ENCODE measurements at regions not wholly inside any gene's neighbourhood (a gene's known extent, or its start where the extent isn't known, plus 50 kb on each side); places are given as distances from the start of the nearest gene placed in this dataset.

DNA sequence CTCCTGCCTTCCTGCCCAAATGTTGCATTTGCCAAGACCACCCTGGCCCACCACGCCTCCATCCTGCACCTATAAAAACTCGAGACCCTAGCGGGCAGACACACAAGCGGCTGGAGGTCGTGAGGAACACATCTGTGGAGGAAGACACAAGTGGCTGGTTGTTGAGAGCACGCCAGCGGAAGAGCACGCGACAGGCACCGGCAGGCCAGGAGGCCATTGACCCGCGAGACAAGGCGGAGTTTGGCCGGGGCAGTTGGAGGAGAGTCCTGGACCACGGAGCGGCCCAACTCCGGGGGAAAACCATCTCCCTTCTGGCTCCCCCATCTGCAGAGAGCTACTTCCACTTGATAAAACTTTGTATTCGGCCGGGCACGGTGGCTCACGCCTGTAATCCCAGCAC is 115.2 kb upstream of the AGA start:
- no peaks in the 10 kb centered on the region for H4K20me1 ChIP-seq (ENCODE audit: insufficient read depth, low read length)
- no peaks in the 10 kb centered on the region for H3K27me3 ChIP-seq (replicated peaks; ENCODE audit: insufficient read depth, low read length)
- no peak overlapping the region for H2AFZ ChIP-seq (ENCODE audit: low read length)
- no peaks in the 10 kb centered on the region for H3K9me2 ChIP-seq (replicated peaks; ENCODE audit: insufficient read depth, low read length)
- no peaks in the 10 kb centered on the region for H3K36me3 ChIP-seq (replicated peaks; ENCODE audit: insufficient read depth, low read length)
- no peaks in the 10 kb centered on the region for H3K79me2 ChIP-seq (ENCODE audit: low read length)
- H3K9ac ChIP-seq (ENCODE audit: low read length) = no peak overlapping the region
- H3K4me2 ChIP-seq (ENCODE audit: low read depth, low read length) = no peak overlapping the region
- H3K27ac ChIP-seq (ENCODE audit: low read length) = no peak overlapping the region
- no peaks in the 10 kb centered on the region for H3K9me3 ChIP-seq (replicated peaks; ENCODE audit: insufficient read depth, low read length)
- no peaks in the 10 kb centered on the region for H3K4me1 ChIP-seq (ENCODE audit: low read length)
- H3K4me3 ChIP-seq (ENCODE audit: low read length) = no peak overlapping the region
- DNase-seq = no peak
- TF ChIP-seq, protein P1, sequence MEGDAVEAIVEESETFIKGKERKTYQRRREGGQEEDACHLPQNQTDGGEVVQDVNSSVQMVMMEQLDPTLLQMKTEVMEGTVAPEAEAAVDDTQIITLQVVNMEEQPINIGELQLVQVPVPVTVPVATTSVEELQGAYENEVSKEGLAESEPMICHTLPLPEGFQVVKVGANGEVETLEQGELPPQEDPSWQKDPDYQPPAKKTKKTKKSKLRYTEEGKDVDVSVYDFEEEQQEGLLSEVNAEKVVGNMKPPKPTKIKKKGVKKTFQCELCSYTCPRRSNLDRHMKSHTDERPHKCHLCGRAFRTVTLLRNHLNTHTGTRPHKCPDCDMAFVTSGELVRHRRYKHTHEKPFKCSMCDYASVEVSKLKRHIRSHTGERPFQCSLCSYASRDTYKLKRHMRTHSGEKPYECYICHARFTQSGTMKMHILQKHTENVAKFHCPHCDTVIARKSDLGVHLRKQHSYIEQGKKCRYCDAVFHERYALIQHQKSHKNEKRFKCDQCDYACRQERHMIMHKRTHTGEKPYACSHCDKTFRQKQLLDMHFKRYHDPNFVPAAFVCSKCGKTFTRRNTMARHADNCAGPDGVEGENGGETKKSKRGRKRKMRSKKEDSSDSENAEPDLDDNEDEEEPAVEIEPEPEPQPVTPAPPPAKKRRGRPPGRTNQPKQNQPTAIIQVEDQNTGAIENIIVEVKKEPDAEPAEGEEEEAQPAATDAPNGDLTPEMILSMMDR (IDR thresholded peaks at IDR 0.05; ENCODE audit: low read length) = no peak
- TF ChIP-seq EZH2 (optimal IDR thresholded peaks at IDR 0.05; ENCODE audit: low read depth, low read length) = no peak
- TF ChIP-seq EZH2phosphoT487 (IDR thresholded peaks at IDR 0.05; ENCODE audit: low read length) = no peak
- no peaks in the 10 kb centered on the region for H3F3A ChIP-seq (ENCODE audit: insufficient read depth, low read length)

DNA sequence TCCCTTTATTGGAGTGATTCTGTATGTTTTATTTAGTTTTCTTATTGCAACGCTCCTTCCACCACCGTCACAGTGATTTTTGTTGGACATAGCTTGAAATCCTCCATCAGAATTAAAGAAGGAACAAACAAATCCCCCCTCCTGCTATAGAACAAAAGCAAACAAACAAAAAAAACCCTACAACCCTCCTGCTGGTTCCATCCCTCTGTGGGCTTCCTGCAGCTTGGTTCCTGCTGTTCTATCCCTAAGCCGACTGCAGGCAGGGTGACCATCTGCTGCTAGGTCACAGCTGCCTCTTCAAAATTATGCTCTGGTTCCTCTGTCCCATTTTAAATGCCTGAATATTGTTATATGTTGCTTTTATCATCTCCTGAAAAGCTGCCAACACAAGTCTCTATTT is 116.8 kb upstream of the AGA start:
- no peaks in the 10 kb centered on the region for H3F3A ChIP-seq (ENCODE audit: insufficient read depth, low read length)
- no peak overlapping the region for H2AFZ ChIP-seq (ENCODE audit: low read length)
- H3K9ac ChIP-seq (ENCODE audit: low read length) = no peak overlapping the region
- no peaks in the 10 kb centered on the region for H3K4me1 ChIP-seq (ENCODE audit: low read length)
- no peak overlapping the region for H3K4me3 ChIP-seq (ENCODE audit: low read length)
- no peaks in the 10 kb centered on the region for H4K20me1 ChIP-seq (ENCODE audit: insufficient read depth, low read length)
- H3K27me3 ChIP-seq (replicated peaks; ENCODE audit: insufficient read depth, low read length) = no peaks in the 10 kb centered on the region
- H3K9me2 ChIP-seq (replicated peaks; ENCODE audit: insufficient read depth, low read length) = no peaks in the 10 kb centered on the region
- no peaks in the 10 kb centered on the region for H3K79me2 ChIP-seq (ENCODE audit: low read length)
- H3K9me3 ChIP-seq (replicated peaks; ENCODE audit: insufficient read depth, low read length) = no peaks in the 10 kb centered on the region
- TF ChIP-seq EZH2phosphoT487 (IDR thresholded peaks at IDR 0.05; ENCODE audit: low read length) (no peak), EZH2 (optimal IDR thresholded peaks at IDR 0.05; ENCODE audit: low read depth, low read length) (no peak)
- TF ChIP-seq, protein P1 (IDR thresholded peaks at IDR 0.05; ENCODE audit: low read length) = no peak
- H3K4me2 ChIP-seq (ENCODE audit: low read depth, low read length) = no peak overlapping the region
- no peak overlapping the region for H3K27ac ChIP-seq (ENCODE audit: low read length)
- H3K36me3 ChIP-seq (replicated peaks; ENCODE audit: insufficient read depth, low read length) = no peaks in the 10 kb centered on the region
- no peak for DNase-seq

- no peak overlapping the region for H3K27ac ChIP-seq (ENCODE audit: low read length)
- TF ChIP-seq, protein P1 (IDR thresholded peaks at IDR 0.05; ENCODE audit: low read length) = no peak
- no peak for TF ChIP-seq EZH2phosphoT487 (IDR thresholded peaks at IDR 0.05; ENCODE audit: low read length)
- no peak for TF ChIP-seq EZH2 (optimal IDR thresholded peaks at IDR 0.05; ENCODE audit: low read depth, low read length)
- no peaks in the 10 kb centered on the region for H3K4me1 ChIP-seq (ENCODE audit: low read length)
- H3K4me2 ChIP-seq (ENCODE audit: low read depth, low read length) = no peak overlapping the region
- no peaks in the 10 kb centered on the region for H3K36me3 ChIP-seq (replicated peaks; ENCODE audit: insufficient read depth, low read length)
- H3F3A ChIP-seq (ENCODE audit: insufficient read depth, low read length) = no peaks in the 10 kb centered on the region
- no peaks in the 10 kb centered on the region for H4K20me1 ChIP-seq (ENCODE audit: insufficient read depth, low read length)
- H3K9me2 ChIP-seq (replicated peaks; ENCODE audit: insufficient read depth, low read length) = no peaks in the 10 kb centered on the region
- H3K27me3 ChIP-seq (replicated peaks; ENCODE audit: insufficient read depth, low read length) = no peaks in the 10 kb centered on the region
- DNase-seq = no peak
- H2AFZ ChIP-seq (ENCODE audit: low read length) = no peak overlapping the region
- H3K79me2 ChIP-seq (ENCODE audit: low read length) = no peaks in the 10 kb centered on the region
- H3K9ac ChIP-seq (ENCODE audit: low read length) = no peak overlapping the region
- H3K4me3 ChIP-seq (ENCODE audit: low read length) = no peak overlapping the region
- no peaks in the 10 kb centered on the region for H3K9me3 ChIP-seq (replicated peaks; ENCODE audit: insufficient read depth, low read length)
Measured at GRCh38 chr4:177562163-177562562, 119.9 kb upstream of the AGA start.

All from MM.1S (cell line).